ENCODE measurements at regions not wholly inside any gene's neighbourhood (a gene's known extent, or its start where the extent isn't known, plus 50 kb on each side); places are given as distances from the start of the nearest gene placed in this dataset.

GRCh38 chr1:212221801-212222200, 63.4 kb upstream of the PPP2R5A start:
- no peak for DNase-seq (ENCODE audit: extremely low read depth, low read depth, low spot score)

GRCh38 chr1:212224102-212224501, 61.1 kb upstream of the PPP2R5A start:
- no peak for DNase-seq (ENCODE audit: extremely low read depth, low read depth, low spot score)

GRCh38 chr1:212225416-212225815, 59.8 kb upstream of the PPP2R5A start:
- no peak for DNase-seq (ENCODE audit: extremely low read depth, low read depth, low spot score)

- no peak for DNase-seq (ENCODE audit: extremely low read depth, low read depth, low spot score)
Measured at GRCh38 chr1:212225871-212226302, 59.3 kb upstream of the PPP2R5A start.

GRCh38 chr1:212226467-212226866, 58.7 kb upstream of the PPP2R5A start:
- DNase-seq (ENCODE audit: extremely low read depth, low read depth, low spot score), result no peak

- no peak for DNase-seq (ENCODE audit: extremely low read depth, low read depth, low spot score)
Measured at GRCh38 chr1:212228076-212228475, 57.1 kb upstream of the PPP2R5A start.

GRCh38 chr1:212228591-212229119, 56.6 kb upstream of the PPP2R5A start:
- DNase-seq (ENCODE audit: extremely low read depth, low read depth, low spot score), result no peak

- DNase-seq (ENCODE audit: extremely low read depth, low read depth, low spot score), result no peak
Measured at GRCh38 chr1:212229654-212230053, 55.6 kb upstream of the PPP2R5A start.

- no peak for DNase-seq (ENCODE audit: extremely low read depth, low read depth, low spot score)
Measured at GRCh38 chr1:212230329-212230728, 54.9 kb upstream of the PPP2R5A start.

GRCh38 chr1:212231372-212231771, 53.8 kb upstream of the PPP2R5A start:
- no peak for DNase-seq (ENCODE audit: extremely low read depth, low read depth, low spot score)

GRCh38 chr1:212232090-212232489, 53.1 kb upstream of the PPP2R5A start:
- DNase-seq (ENCODE audit: extremely low read depth, low read depth, low spot score), result no peak

- DNase-seq (ENCODE audit: extremely low read depth, low read depth, low spot score), result no peak
Measured at GRCh38 chr1:212233321-212233720, 51.9 kb upstream of the PPP2R5A start.

- no peak for DNase-seq (ENCODE audit: extremely low read depth, low read depth, low spot score)
Measured at GRCh38 chr1:212234431-212235395, 50.5 kb upstream of the PPP2R5A start.

Measured in glomerular endothelial cell (primary cell).